H9 (cell line): ENCODE measurements at regions not wholly inside any gene's neighbourhood (a gene's known extent, or its start where the extent isn't known, plus 50 kb on each side); places are given as distances from the start of the nearest gene placed in this dataset.

ENCODE experiments used
- DNase-seq: peaks from one replicate; pipeline ENCODE4 v3.0.0-alpha.2; 2017
- H2AFZ ChIP-seq: one replicate; pipeline ENCODE4 v1.6.1; 2013; ENCODE audit warnings: mild to moderate bottlenecking, low read length, control low read depth, moderate library complexity
- H2AK5ac ChIP-seq: 2 replicates; pipeline ENCODE4 v1.6.1; 2013; ENCODE audit warnings: low read length, control low read depth, mixed read lengths; ENCODE audit not compliant: insufficient read length
- H2BK120ac ChIP-seq: one replicate; pipeline ENCODE4 v1.6.1; 2013; ENCODE audit warnings: low read depth, mild to moderate bottlenecking, low read length, control low read depth, inconsistent platforms; ENCODE audit not compliant: poor library complexity, severe bottlenecking
- H2BK12ac ChIP-seq: 2 replicates; pipeline ENCODE4 v1.6.1; 2013; ENCODE audit warnings: low read length, control low read depth, mixed read lengths, low read depth; ENCODE audit not compliant: insufficient read length
- H2BK15ac ChIP-seq: 2 replicates; pipeline ENCODE4 v1.6.1; 2013; ENCODE audit warnings: low read depth, low read length, control low read depth
- H2BK20ac ChIP-seq: one replicate; pipeline ENCODE4 v1.6.1; 2013; ENCODE audit warnings: low read depth, mild to moderate bottlenecking, low read length, control low read depth, inconsistent platforms; ENCODE audit not compliant: poor library complexity, severe bottlenecking
- H2BK5ac ChIP-seq: 2 replicates; pipeline ENCODE4 v1.6.1; 2013; ENCODE audit warnings: low read length, control low read depth, mixed read lengths; ENCODE audit not compliant: insufficient read length
- H3K14ac ChIP-seq: 2 replicates; pipeline ENCODE4 v1.6.1; 2013; ENCODE audit warnings: low read length, control low read depth; ENCODE audit not compliant: insufficient read depth
- H3K18ac ChIP-seq: 2 replicates; pipeline ENCODE4 v1.6.1; 2013; ENCODE audit warnings: low read depth, mild to moderate bottlenecking, mixed read lengths, low read length, control low read depth; ENCODE audit not compliant: insufficient read length
- H3K23ac ChIP-seq: 2 replicates; pipeline ENCODE4 v1.6.1; 2013; ENCODE audit warnings: low read length, control low read depth, mixed read lengths, low read depth; ENCODE audit not compliant: insufficient read length
- H3K23me2 ChIP-seq: 2 replicates; pipeline ENCODE4 v1.6.1; 2013; ENCODE audit warnings: low read depth, mild to moderate bottlenecking, mixed read lengths, low read length, control low read depth; ENCODE audit not compliant: insufficient read length, poor library complexity, severe bottlenecking
- H3K27ac ChIP-seq: 2 replicates; pipeline ENCODE4 v1.5.1; 2013; ENCODE audit warnings: low read length, control low read depth, mixed read lengths, low read depth; ENCODE audit not compliant: insufficient read length
- H3K27me3 ChIP-seq: 2 replicates; pipeline ENCODE4 v1.6.1; 2013; ENCODE audit warnings: low read length, control low read depth, inconsistent platforms; ENCODE audit not compliant: insufficient read depth
- H3K4ac ChIP-seq: 2 replicates; pipeline ENCODE4 v1.6.1; 2013; ENCODE audit warnings: low read depth, mild to moderate bottlenecking, control low read depth, inconsistent platforms, low read length, moderate library complexity
- H3K4me1 ChIP-seq: 2 replicates; pipeline ENCODE4 v1.6.1; 2013; ENCODE audit warnings: low read length, control low read depth, inconsistent platforms; ENCODE audit not compliant: insufficient read depth
- H3K4me2 ChIP-seq: 2 replicates; pipeline ENCODE4 v1.6.1; 2013; ENCODE audit warnings: low read length, control low read depth, mixed read lengths; ENCODE audit not compliant: insufficient read length, insufficient read depth
- H3K56ac ChIP-seq: 2 replicates; pipeline ENCODE4 v1.6.1; 2013; ENCODE audit warnings: low read depth, mild to moderate bottlenecking, mixed read lengths, low read length, control low read depth; ENCODE audit not compliant: insufficient read length
- H3K79me1 ChIP-seq: 2 replicates; pipeline ENCODE4 v1.6.1; 2013; ENCODE audit warnings: low read depth, mild to moderate bottlenecking, moderate library complexity, low read length, control low read depth, inconsistent platforms; ENCODE audit not compliant: insufficient read depth, poor library complexity, severe bottlenecking
- H3K79me2 ChIP-seq: 2 replicates; pipeline ENCODE4 v1.6.1; 2013; ENCODE audit warnings: low read length, control low read depth, inconsistent platforms; ENCODE audit not compliant: insufficient read depth
- H3K9ac ChIP-seq: 2 replicates; pipeline ENCODE4 v1.6.1; 2013; ENCODE audit warnings: low read length, control low read depth, mixed read lengths; ENCODE audit not compliant: insufficient read length; ENCODE audit errors: extremely low read depth
- H3K9me3 ChIP-seq: one replicate; pipeline ENCODE4 v1.6.1; 2013; ENCODE audit warnings: low read depth, low read length, inconsistent platforms; ENCODE audit not compliant: control insufficient read depth
- H3T11ph ChIP-seq: one replicate; pipeline ENCODE4 v1.6.1; 2013; ENCODE audit warnings: mild to moderate bottlenecking, low read length, control low read depth, inconsistent platforms
- H4K20me1 ChIP-seq: one replicate; pipeline ENCODE4 v1.6.1; 2013; ENCODE audit not compliant: control insufficient read depth, insufficient read length, insufficient read depth
- H4K5ac ChIP-seq: 2 replicates; pipeline ENCODE4 v1.6.1; 2013; ENCODE audit warnings: low read depth, mild to moderate bottlenecking, mixed read lengths, low read length, control low read depth; ENCODE audit not compliant: insufficient read length
- H4K8ac ChIP-seq: replicated peaks from 2 replicates; pipeline ENCODE4 v1.6.1; 2013; ENCODE audit warnings: low read length, control low read depth, mixed read lengths, low read depth; ENCODE audit not compliant: insufficient read length
- H4K91ac ChIP-seq: 2 replicates; pipeline ENCODE4 v1.6.1; 2013; ENCODE audit warnings: low read depth, mild to moderate bottlenecking, moderate library complexity, mixed read lengths, low read length, control low read depth; ENCODE audit not compliant: insufficient read length
- H3K27ac Mint-ChIP-seq, 3 experiments: 2 replicates in 2 of 3; 3 replicates in 1 of 3; pipeline ENCODE4 v1.8.0; 2020 to 2021; ENCODE audit warnings: mixed read lengths in 3 of 3, mild to moderate bottlenecking in 1 of 3, moderate library complexity in 1 of 3
- H3K27me3 Mint-ChIP-seq: 2 replicates; pipeline ENCODE4 v1.8.0; 2021; ENCODE audit warnings: low read depth, mild to moderate bottlenecking, moderate library complexity, mixed read lengths
- H3K36me3 Mint-ChIP-seq, 3 experiments: 2 replicates in 2 of 3; 3 replicates in 1 of 3; pipeline ENCODE4 v1.8.0; 2020 to 2021; ENCODE audit warnings: low read depth in 3 of 3, mixed read lengths in 3 of 3; ENCODE audit not compliant: insufficient read depth in 1 of 3
- H3K4me1 Mint-ChIP-seq, 2 experiments: 2 replicates each; pipeline ENCODE4 v1.8.0; 2020; ENCODE audit warnings: mixed read lengths in 2 of 2
- H3K4me3 Mint-ChIP-seq, 2 experiments: 2 replicates in 1 of 2; 3 replicates in 1 of 2; pipeline ENCODE4 v1.8.0; 2020 to 2021; ENCODE audit warnings: mild to moderate bottlenecking in 2 of 2, mixed read lengths in 2 of 2, moderate library complexity in 1 of 2
- H3K9me3 Mint-ChIP-seq, 2 experiments: 2 replicates in 1 of 2; 3 replicates in 1 of 2; pipeline ENCODE4 v1.8.0; 2020; ENCODE audit warnings: mild to moderate bottlenecking in 2 of 2, mixed read lengths in 2 of 2, moderate library complexity in 1 of 2
- CTCF ChIP-seq: fragments of 200-600 bp; sonication (generic); conservative IDR thresholded peaks from 3 replicates; pipeline ENCODE4 v1.8.0; 2021; ENCODE audit warnings: antibody characterized with exemption, mild to moderate bottlenecking
- WGBS: extraction: QIAGEN DNeasy Blood & Tissue Kit; methylation state at CpG from one replicate; pipeline ENCODE4 v1.1.7; 2013; ENCODE audit warnings: missing lambda C conversion rate, low lambda C conversion rate, mixed read lengths; ENCODE audit not compliant: insufficient read length; ENCODE audit errors: extremely low coverage; 5-methylcytosine and 5-hydroxymethylcytosine counted together

DNA sequence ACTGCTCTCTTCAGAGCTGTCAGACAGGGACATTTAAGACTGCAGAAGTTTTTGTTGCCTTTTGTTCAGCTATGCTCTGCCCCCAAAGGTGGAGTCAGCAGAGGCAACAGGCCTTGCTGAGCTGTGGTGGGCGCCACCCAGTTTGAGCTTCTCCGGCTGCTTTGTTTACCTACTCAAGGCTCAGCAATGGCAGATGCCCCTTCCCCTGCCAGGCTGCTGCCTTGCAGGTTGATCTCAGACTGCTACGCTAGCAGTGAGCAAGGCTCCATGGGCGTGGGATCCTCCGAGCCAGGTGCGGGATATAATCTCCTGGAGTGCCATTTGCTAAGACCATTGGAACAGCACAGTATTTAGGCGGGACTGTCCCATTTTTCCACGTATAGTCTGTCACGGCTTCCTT lies 371.4 kb upstream of the AMOT start:
- Histone ChIP-seq H2AK5ac (no peak overlapping the region), H3K23ac (no peak overlapping the region), H3K4me2 (no peak overlapping the region), H2BK15ac (no peak overlapping the region), H3K79me2 (no peaks in the 10 kb centered on the region), H3T11ph (no peak overlapping the region), H3K9me3 (peaks cover 15% of the 10 kb centered on the region), H3K14ac (no peak overlapping the region), H3K79me1 (no peaks in the 10 kb centered on the region), H2BK120ac (no peak overlapping the region), H2BK20ac (no peak overlapping the region), H3K9ac (no peak overlapping the region), H2BK5ac (no peak overlapping the region), H2BK12ac (no peak overlapping the region), H3K4ac (no peak overlapping the region), H3K27ac (no peak overlapping the region), H3K23me2 (no peaks in the 10 kb centered on the region), H4K8ac (no peak overlapping the region), H4K5ac (no peak overlapping the region), H2AFZ (no peak overlapping the region), H3K56ac (no peak overlapping the region), H4K91ac (no peak overlapping the region), H3K18ac (no peak overlapping the region), H3K27me3 (no peaks in the 10 kb centered on the region), H4K20me1 (no peaks in the 10 kb centered on the region), H3K4me1 (no peaks in the 10 kb centered on the region)
- Mint-ChIP-seq H3K4me3 (no peak overlapping the region), H3K27me3 (peaks cover 1% of the 10 kb centered on the region; the same call in 1 of the 2 replicates), H3K9me3 (peaks cover 39 to 42% of the 10 kb centered on the region in 2 experiments), H3K36me3 (peaks cover 35 to 53% (median 36%) of the 10 kb centered on the region in 3 experiments), H3K4me1 (no peaks in the 10 kb centered on the region), H3K27ac (no peak overlapping the region)
- no peak for DNase-seq
- no peak for TF ChIP-seq CTCF
- WGBS = no CpG with 5 or more reads among the region's 9 CpGs
